Lower leg skin (tissue), 4 donors: ENCODE measurements at regions not wholly inside any gene's neighbourhood (a gene's known extent, or its start where the extent isn't known, plus 50 kb on each side); places are given as distances from the start of the nearest gene placed in this dataset.

Source experiments
- DNase-seq, 2 donors: peaks; one replicate each; pipeline ENCODE4 v3.0.0-alpha.2; 2019; ENCODE audit warnings: low spot score in 2 of 2
- H3K4me3 ChIP-seq: fragments of 200-600 bp; sonication (generic); 2 replicates; pipeline ENCODE4 v1.5.1; 2017; ENCODE audit warnings: mild to moderate bottlenecking, low read depth; ENCODE audit not compliant: poor library complexity, severe bottlenecking
- POLR2A ChIP-seq, 2 donors: fragments of 450-650 bp; IDR thresholded peaks; one replicate each; pipeline ENCODE4 v1.6.1; 2016 to 2017; ENCODE audit warnings: antibody characterized with exemption in 2 of 2, mild to moderate bottlenecking in 1 of 2, moderate library complexity in 1 of 2
- WGBS, 2 donors: methylation state at CpG; one replicate each; pipeline ENCODE4 v1.1.5; 2018; 5-methylcytosine and 5-hydroxymethylcytosine counted together
- intact Hi-C: fragments of 100-400 bp; cut with DNase I; formaldehyde crosslinking; loops from one replicate; pipeline ENCODE4 v1.15.0; 2023; ENCODE audit warnings: low total_unique reads
- TF ChIP-seq, protein P1 (sequence below), 3 donors: fragments of 450-650 bp; IDR thresholded peaks; one replicate each; pipeline ENCODE4 v1.5.1; 2016; ENCODE audit warnings: antibody characterized with exemption in 3 of 3, mild to moderate bottlenecking in 3 of 3, moderate library complexity in 2 of 3

GRCh38 chr3:153752405-153753027 lies 368.7 kb upstream of the ARHGEF26 start:
- peak in 1 of 2 donors; percentile 26 for DNase-seq
- WGBS, 2 donors: 47 to 62% methylated on average over 8 of the region's 8 CpGs
- no peak overlapping the region for H3K4me3 ChIP-seq
- intact Hi-C loops: no loop called here
- TF ChIP-seq POLR2A (IDR thresholded peaks at IDR 0.05): no peak
- TF ChIP-seq, protein P1, sequence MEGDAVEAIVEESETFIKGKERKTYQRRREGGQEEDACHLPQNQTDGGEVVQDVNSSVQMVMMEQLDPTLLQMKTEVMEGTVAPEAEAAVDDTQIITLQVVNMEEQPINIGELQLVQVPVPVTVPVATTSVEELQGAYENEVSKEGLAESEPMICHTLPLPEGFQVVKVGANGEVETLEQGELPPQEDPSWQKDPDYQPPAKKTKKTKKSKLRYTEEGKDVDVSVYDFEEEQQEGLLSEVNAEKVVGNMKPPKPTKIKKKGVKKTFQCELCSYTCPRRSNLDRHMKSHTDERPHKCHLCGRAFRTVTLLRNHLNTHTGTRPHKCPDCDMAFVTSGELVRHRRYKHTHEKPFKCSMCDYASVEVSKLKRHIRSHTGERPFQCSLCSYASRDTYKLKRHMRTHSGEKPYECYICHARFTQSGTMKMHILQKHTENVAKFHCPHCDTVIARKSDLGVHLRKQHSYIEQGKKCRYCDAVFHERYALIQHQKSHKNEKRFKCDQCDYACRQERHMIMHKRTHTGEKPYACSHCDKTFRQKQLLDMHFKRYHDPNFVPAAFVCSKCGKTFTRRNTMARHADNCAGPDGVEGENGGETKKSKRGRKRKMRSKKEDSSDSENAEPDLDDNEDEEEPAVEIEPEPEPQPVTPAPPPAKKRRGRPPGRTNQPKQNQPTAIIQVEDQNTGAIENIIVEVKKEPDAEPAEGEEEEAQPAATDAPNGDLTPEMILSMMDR (IDR thresholded peaks at IDR 0.05): no peak

DNA sequence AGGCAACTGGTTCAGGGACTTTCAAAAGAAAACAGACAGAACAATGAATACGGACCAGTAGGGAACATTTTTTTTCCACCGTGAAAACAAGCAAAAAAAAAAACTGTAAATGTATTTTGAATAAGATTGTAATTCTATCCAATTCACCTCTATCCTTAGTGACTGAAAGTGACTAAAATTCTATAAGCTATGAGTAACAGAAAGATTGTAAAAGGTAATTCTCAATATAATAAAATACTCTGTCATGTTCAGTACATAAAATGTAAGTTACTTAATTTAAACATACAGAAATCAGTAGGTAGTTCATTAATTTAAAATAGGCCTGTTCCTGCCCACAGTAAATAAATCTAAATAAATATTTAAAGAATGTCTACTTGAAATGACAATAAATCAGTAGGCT lies 368.2 kb upstream of the ARHGEF26 start:
- intact Hi-C loops: no loop called here
- no peak for DNase-seq
- TF ChIP-seq POLR2A (IDR thresholded peaks at IDR 0.05): no peak
- TF ChIP-seq, protein P1 (IDR thresholded peaks at IDR 0.05): no peak
- WGBS, 2 donors: 40 to 43% methylated on average over 2 of the region's 2 CpGs
- no peak overlapping the region for H3K4me3 ChIP-seq

DNA sequence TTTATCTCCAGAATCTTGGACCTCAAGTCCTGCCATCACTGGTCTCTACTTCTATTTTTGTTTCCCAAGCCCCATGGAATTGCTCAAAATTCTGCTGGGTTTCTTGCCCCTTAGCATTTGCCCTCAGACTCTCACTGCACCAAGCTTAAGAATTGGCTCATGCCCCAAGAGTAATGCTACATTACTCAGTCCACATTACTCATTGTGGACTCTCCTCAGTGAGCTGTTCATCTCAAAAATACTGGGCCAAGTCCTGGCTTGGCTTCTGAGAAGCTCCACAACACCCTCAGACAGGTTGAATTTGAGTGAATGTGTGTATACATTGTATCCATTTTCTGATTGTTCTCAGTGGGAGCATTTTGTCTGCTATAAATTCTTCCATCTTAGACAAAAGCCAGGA lies 364.4 kb upstream of the ARHGEF26 start:
- no peak for TF ChIP-seq POLR2A (IDR thresholded peaks at IDR 0.05)
- TF ChIP-seq, protein P1 (IDR thresholded peaks at IDR 0.05): no peak
- no peak overlapping the region for H3K4me3 ChIP-seq
- intact Hi-C loops: no loop called here
- no peak for DNase-seq

DNA sequence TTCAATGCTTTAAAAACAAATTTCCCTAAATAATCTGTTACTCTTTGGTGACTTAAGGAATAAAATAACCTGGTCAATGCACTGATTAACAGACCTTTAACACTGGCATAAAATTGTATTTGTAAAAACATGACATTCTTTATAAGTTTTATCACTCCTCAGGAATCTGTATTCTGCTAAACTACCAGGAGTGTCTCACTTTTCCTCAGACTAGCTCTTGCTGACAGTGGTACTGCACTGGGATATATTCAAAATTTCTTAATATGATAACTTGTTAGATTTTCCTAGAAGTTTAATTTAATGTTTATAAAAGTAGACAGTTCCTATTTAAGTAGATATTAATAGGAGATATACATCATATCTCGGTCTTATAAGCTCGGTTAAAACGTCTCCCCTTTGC lies 363.4 kb upstream of the ARHGEF26 start:
- H3K4me3 ChIP-seq: no peak overlapping the region
- DNase-seq: no peak
- intact Hi-C loops: no loop called here
- TF ChIP-seq, protein P1 (IDR thresholded peaks at IDR 0.05): no peak
- no peak for TF ChIP-seq POLR2A (IDR thresholded peaks at IDR 0.05)
- WGBS, 2 donors: 90 to 94% methylated on average over 3 of the region's 3 CpGs

DNA sequence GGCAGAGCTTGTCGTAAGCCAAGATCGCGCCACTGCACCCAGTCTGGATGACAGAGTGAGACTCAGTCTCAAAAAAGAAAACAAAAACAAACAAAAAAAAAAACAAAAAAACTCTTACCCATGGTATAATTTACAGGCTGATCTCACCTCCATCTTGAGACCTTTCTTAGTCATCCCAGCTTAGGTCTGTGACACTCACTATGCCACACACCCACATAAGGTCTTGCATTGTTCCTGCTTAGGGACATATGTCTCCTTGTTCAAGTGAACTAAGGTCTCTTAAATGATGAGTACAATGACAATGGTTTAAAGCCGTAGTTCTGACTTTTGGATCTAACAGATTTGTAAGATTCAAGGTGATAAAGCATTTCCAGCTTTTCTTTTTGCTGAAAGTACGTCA lies 360.2 kb upstream of the ARHGEF26 start:
- intact Hi-C loops: no loop called here
- DNase-seq: no peak
- WGBS, 2 donors: 87 to 92% methylated on average over 5 of the region's 5 CpGs
- no peak for TF ChIP-seq POLR2A (IDR thresholded peaks at IDR 0.05)
- TF ChIP-seq, protein P1 (IDR thresholded peaks at IDR 0.05): no peak
- no peak overlapping the region for H3K4me3 ChIP-seq
